B cell (primary cell): ENCODE measurements at regions not wholly inside any gene's neighbourhood (a gene's known extent, or its start where the extent isn't known, plus 50 kb on each side); places are given as distances from the start of the nearest gene placed in this dataset.

ENCODE experiments used
- ATAC-seq: fragments of 200-7000 bp; cut with Tn5 transposase; one replicate; pipeline ENCODE4 v1.10.0; 2021; ENCODE audit warnings: low read depth, mild to moderate bottlenecking, moderate number of reproducible peaks, moderate library complexity
- CTCF ChIA-PET: fragments of 350-600 bp; sonication (Branson Sonifier 250); formaldehyde crosslinking; loops from one replicate; lab custom pipeline; 2021; ENCODE audit warnings: antibody characterized with exemption, inconsistent platforms; lab: Charles Lee
- POLR2A ChIA-PET: fragments of 350-600 bp; sonication (Branson Sonifier 250); formaldehyde crosslinking; loops from one replicate; lab custom pipeline; 2021; ENCODE audit warnings: antibody characterized with exemption; lab: Charles Lee
- DNase-seq: peaks from one replicate; pipeline ENCODE4 v3.0.0; 2013
- H2AFZ ChIP-seq: 2 replicates; pipeline ENCODE4 v1.6.1; 2012; ENCODE audit warnings: mild to moderate bottlenecking, low read depth, low read length; ENCODE audit not compliant: insufficient read depth, poor library complexity, severe bottlenecking
- H3K27ac ChIP-seq, 2 donors: 1 replicate in 1 of 2; 2 replicates in 1 of 2; pipeline ENCODE4 v1.5.1; 2012 to 2013; ENCODE audit warnings: low read length in 2 of 2, mild to moderate bottlenecking in 2 of 2, moderate library complexity in 1 of 2
- H3K27me3 ChIP-seq, 4 experiments: fragments of 200-600 bp in 1 of 4; sonication (generic) in 1 of 4; replicated peaks in 1 of 4; 1 replicate in 2 of 4; 2 replicates in 2 of 4; pipeline versions ENCODE4 v1.6.1 to v1.7.0; 2013 to 2016; ENCODE audit warnings: low read length in 3 of 4, mild to moderate bottlenecking in 2 of 4, mixed read lengths in 1 of 4, moderate library complexity in 1 of 4; ENCODE audit not compliant: insufficient read depth in 4 of 4, control insufficient read depth in 3 of 4; ENCODE audit errors: control extremely low read depth in 1 of 4
- H3K36me3 ChIP-seq, 2 experiments: replicated peaks in 1 of 2; 1 replicate in 1 of 2; 2 replicates in 1 of 2; pipeline versions ENCODE4 v1.6.1 to v1.7.1; 2013; ENCODE audit warnings: low read length in 1 of 2; ENCODE audit not compliant: insufficient read depth in 2 of 2, control insufficient read depth in 1 of 2; ENCODE audit errors: control extremely low read depth in 1 of 2, extremely low read depth in 1 of 2
- H3K4me1 ChIP-seq, 2 donors: fragments of 200-600 bp in 1 of 2; sonication (generic) in 1 of 2; 1 replicate in 1 of 2; 2 replicates in 1 of 2; pipeline versions ENCODE4 v1.5.1 to v1.6.1; 2013 to 2017; ENCODE audit warnings: low read length in 2 of 2; ENCODE audit not compliant: control insufficient read depth in 2 of 2, insufficient read depth in 2 of 2
- H3K4me2 ChIP-seq: replicated peaks from 2 replicates; pipeline ENCODE3; 2012; ENCODE audit warnings: mild to moderate bottlenecking, low read depth, low read length; ENCODE audit not compliant: poor library complexity, severe bottlenecking
- H3K4me3 ChIP-seq, 5 experiments: fragments of 200-600 bp in 1 of 5; sonication (generic) in 1 of 5; 1 replicate in 3 of 5; 2 replicates in 2 of 5; pipeline versions ENCODE4 v1.5.1 to v1.7.0; 2011 to 2016; ENCODE audit warnings: low read length in 4 of 5, mild to moderate bottlenecking in 4 of 5, low read depth in 2 of 5, control low read depth in 1 of 5, moderate library complexity in 1 of 5; ENCODE audit not compliant: insufficient read depth in 1 of 5; ENCODE audit errors: control extremely low read depth in 1 of 5, extremely low read depth in 1 of 5
- H3K79me2 ChIP-seq: fragments of 200-600 bp; sonication (generic); one replicate; pipeline ENCODE4 v1.6.0; 2016; ENCODE audit warnings: low read length; ENCODE audit not compliant: control insufficient read depth, insufficient read depth
- H3K9ac ChIP-seq: fragments of 200-600 bp; sonication (generic); 2 replicates; pipeline ENCODE4 v1.6.1; 2017; ENCODE audit warnings: mild to moderate bottlenecking, low read length, moderate library complexity
- H3K9me3 ChIP-seq, 3 donors: one replicate each; pipeline versions ENCODE4 v1.6.1 to v1.7.1; 2013; ENCODE audit warnings: low read length in 2 of 3; ENCODE audit not compliant: control insufficient read depth in 2 of 3, insufficient read depth in 1 of 3; ENCODE audit errors: control extremely low read depth in 1 of 3
- H4K20me1 ChIP-seq: 2 replicates; pipeline ENCODE4 v1.6.0; 2012; ENCODE audit warnings: mild to moderate bottlenecking, low read length; ENCODE audit not compliant: insufficient read depth, control insufficient read depth, poor library complexity, severe bottlenecking
- H3K27ac Mint-ChIP-seq: one replicate; pipeline ENCODE4 v1.8.0; 2021; ENCODE audit warnings: mixed read lengths
- H3K27me3 Mint-ChIP-seq: one replicate; pipeline ENCODE4 v1.8.0; 2021; ENCODE audit warnings: mixed read lengths
- H3K4me1 Mint-ChIP-seq: one replicate; pipeline ENCODE4 v1.8.0; 2021; ENCODE audit warnings: mixed read lengths
- H3K4me3 Mint-ChIP-seq: one replicate; pipeline ENCODE4 v1.8.0; 2021; ENCODE audit warnings: mixed read lengths
- H3K9me3 Mint-ChIP-seq: one replicate; pipeline ENCODE4 v1.8.0; 2022; ENCODE audit warnings: mixed read lengths; ENCODE audit not compliant: insufficient read depth
- EZH2 ChIP-seq: IDR thresholded peaks from 2 replicates; pipeline ENCODE4 v1.6.1; 2012; ENCODE audit warnings: borderline replicate concordance, low read depth, mild to moderate bottlenecking, moderate library complexity, low read length; ENCODE audit not compliant: insufficient read depth, poor library complexity, severe bottlenecking
- WGBS: methylation state at CpG from one replicate; pipeline ENCODE4 v1.1.5; 2013; ENCODE audit warnings: missing lambda C conversion rate; ENCODE audit not compliant: insufficient coverage; 5-methylcytosine and 5-hydroxymethylcytosine counted together
- intact Hi-C: fragments of 100-400 bp; cut with micrococcal nuclease; formaldehyde crosslinking; loops from one replicate; pipeline ENCODE4 v1.10.0; 2022
- TF ChIP-seq, protein P1 (sequence below): fragments of 200-600 bp; IDR thresholded peaks from one replicate; pipeline ENCODE4 v1.8.0; 2022; ENCODE audit warnings: antibody characterized with exemption, mild to moderate bottlenecking

DNA sequence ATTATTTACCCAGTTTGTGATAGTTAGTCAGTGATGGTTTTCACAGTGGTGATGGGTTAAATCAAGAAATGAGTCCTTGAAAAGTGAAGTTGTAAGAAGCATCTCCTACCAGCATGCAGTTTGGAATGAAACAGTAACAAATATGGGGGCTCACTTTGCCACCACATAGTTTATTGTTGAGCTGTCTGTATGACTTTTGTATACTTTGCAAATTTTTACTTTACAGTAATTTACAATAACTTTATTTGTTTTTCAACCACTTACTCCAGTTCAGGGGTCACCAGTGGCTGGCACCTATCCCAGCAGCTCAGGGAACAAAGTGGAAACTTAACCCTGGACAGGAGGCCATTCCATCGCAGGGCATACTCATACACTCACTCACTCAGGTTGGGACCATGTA is 64.5 kb upstream of the ANKRD50 start:
- peaks cover 0 to 4% (median 0%) of the 10 kb centered on the region in 3 donors for H3K9me3 ChIP-seq
- intact Hi-C loops, result no loop called here
- H3K4me1 ChIP-seq, result no peaks in the 10 kb centered on the region
- ChIA-PET POLR2A (no interaction called here), CTCF (no interaction called here)
- 100% methylated on average over 1 of the region's 1 CpG for WGBS
- H4K20me1 ChIP-seq, result no peaks in the 10 kb centered on the region
- H3K27me3 ChIP-seq, result no peaks in the 10 kb centered on the region
- H3K9me3 Mint-ChIP-seq, result no peaks in the 10 kb centered on the region
- no peak for DNase-seq
- no peaks in the 10 kb centered on the region for H3K36me3 ChIP-seq
- H3K4me3 ChIP-seq, result no peak overlapping the region
- H3K9ac ChIP-seq, result no peak overlapping the region
- H3K79me2 ChIP-seq, result no peaks in the 10 kb centered on the region
- no peak overlapping the region for H3K4me2 ChIP-seq
- H3K4me1 Mint-ChIP-seq, result no peaks in the 10 kb centered on the region
- no peak overlapping the region for H3K4me3 Mint-ChIP-seq
- TF ChIP-seq EZH2, result no peak
- H3K27me3 Mint-ChIP-seq, result no peaks in the 10 kb centered on the region
- no peak overlapping the region for H3K27ac ChIP-seq
- ATAC-seq, result no peak
- H2AFZ ChIP-seq, result no peak overlapping the region
- no peak overlapping the region for H3K27ac Mint-ChIP-seq

DNA sequence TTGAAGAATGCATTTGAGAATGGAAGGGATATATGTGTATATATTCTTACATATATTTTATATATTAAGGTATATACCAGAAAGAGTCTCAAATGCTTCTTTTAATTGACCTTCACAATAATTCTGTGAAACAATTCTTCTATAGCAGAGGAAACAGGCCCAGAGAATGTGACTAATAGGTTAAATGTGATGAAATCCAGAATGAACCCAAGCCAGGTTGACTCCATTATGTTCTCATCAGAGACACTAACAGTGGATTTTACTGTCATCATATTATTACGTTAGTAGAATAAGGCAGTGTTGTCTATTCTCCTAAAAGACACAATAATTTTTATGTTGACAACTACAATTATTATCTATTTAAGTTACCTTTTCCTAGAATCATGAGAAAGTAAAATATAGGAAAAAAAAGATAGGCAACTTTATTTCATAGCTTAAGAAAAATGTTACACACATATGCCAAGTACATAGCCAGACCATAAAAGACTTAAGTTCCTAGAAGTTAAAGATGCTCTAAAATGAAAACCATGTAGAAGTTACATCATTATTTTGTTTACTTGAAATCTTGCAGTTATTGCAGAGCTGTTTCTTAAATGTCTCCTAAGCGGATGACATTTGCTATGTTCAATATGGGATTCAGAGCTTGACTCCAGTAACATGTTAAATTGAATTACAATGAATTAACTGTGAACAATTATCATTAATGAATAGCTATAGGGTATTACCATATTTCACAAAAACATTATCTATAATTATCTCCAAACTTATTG is 56.2 kb upstream of the ANKRD50 start:
- no CpG with 5 or more reads among the region's 2 CpGs for WGBS
- no peaks in the 10 kb centered on the region for H4K20me1 ChIP-seq
- ChIA-PET CTCF (no interaction called here), POLR2A (no interaction called here)
- intact Hi-C loops, result no loop called here
- Mint-ChIP-seq H3K27ac (no peak overlapping the region), H3K27me3 (no peaks in the 10 kb centered on the region), H3K4me3 (no peak overlapping the region), H3K4me1 (no peaks in the 10 kb centered on the region), H3K9me3 (peaks cover 5% of the 10 kb centered on the region)
- no peaks in the 10 kb centered on the region for H3K36me3 ChIP-seq
- ATAC-seq, result no peak
- no peaks in the 10 kb centered on the region for H3K79me2 ChIP-seq
- H3K9ac ChIP-seq, result no peak overlapping the region
- no peak overlapping the region for H3K4me2 ChIP-seq
- H3K27me3 ChIP-seq, result no peaks in the 10 kb centered on the region
- no peak overlapping the region for H2AFZ ChIP-seq
- no peak overlapping the region for H3K27ac ChIP-seq
- no peaks in the 10 kb centered on the region for H3K9me3 ChIP-seq
- TF ChIP-seq, protein P1, sequence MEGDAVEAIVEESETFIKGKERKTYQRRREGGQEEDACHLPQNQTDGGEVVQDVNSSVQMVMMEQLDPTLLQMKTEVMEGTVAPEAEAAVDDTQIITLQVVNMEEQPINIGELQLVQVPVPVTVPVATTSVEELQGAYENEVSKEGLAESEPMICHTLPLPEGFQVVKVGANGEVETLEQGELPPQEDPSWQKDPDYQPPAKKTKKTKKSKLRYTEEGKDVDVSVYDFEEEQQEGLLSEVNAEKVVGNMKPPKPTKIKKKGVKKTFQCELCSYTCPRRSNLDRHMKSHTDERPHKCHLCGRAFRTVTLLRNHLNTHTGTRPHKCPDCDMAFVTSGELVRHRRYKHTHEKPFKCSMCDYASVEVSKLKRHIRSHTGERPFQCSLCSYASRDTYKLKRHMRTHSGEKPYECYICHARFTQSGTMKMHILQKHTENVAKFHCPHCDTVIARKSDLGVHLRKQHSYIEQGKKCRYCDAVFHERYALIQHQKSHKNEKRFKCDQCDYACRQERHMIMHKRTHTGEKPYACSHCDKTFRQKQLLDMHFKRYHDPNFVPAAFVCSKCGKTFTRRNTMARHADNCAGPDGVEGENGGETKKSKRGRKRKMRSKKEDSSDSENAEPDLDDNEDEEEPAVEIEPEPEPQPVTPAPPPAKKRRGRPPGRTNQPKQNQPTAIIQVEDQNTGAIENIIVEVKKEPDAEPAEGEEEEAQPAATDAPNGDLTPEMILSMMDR, result no peak
- no peak for TF ChIP-seq EZH2
- H3K4me1 ChIP-seq, result no peaks in the 10 kb centered on the region
- no peak for DNase-seq
- H3K4me3 ChIP-seq, result no peak overlapping the region
